B cell (primary cell): ENCODE measurements at regions not wholly inside any gene's neighbourhood (a gene's known extent, or its start where the extent isn't known, plus 50 kb on each side); places are given as distances from the start of the nearest gene placed in this dataset.

Source experiments
- ATAC-seq: fragments of 200-7000 bp; cut with Tn5 transposase; one replicate; pipeline ENCODE4 v1.10.0; 2021; ENCODE audit warnings: low read depth, mild to moderate bottlenecking, moderate number of reproducible peaks, moderate library complexity
- CTCF ChIA-PET: fragments of 350-600 bp; sonication (Branson Sonifier 250); formaldehyde crosslinking; loops from one replicate; lab custom pipeline; 2021; ENCODE audit warnings: antibody characterized with exemption, inconsistent platforms; lab: Charles Lee
- POLR2A ChIA-PET: fragments of 350-600 bp; sonication (Branson Sonifier 250); formaldehyde crosslinking; loops from one replicate; lab custom pipeline; 2021; ENCODE audit warnings: antibody characterized with exemption; lab: Charles Lee
- DNase-seq: peaks from one replicate; pipeline ENCODE4 v3.0.0; 2013
- H2AFZ ChIP-seq: 2 replicates; pipeline ENCODE4 v1.6.1; 2012; ENCODE audit warnings: mild to moderate bottlenecking, low read depth, low read length; ENCODE audit not compliant: insufficient read depth, poor library complexity, severe bottlenecking
- H3K27ac ChIP-seq, 2 donors: 1 replicate in 1 of 2; 2 replicates in 1 of 2; pipeline ENCODE4 v1.5.1; 2012 to 2013; ENCODE audit warnings: low read length in 2 of 2, mild to moderate bottlenecking in 2 of 2, moderate library complexity in 1 of 2
- H3K27me3 ChIP-seq, 4 experiments: fragments of 200-600 bp in 1 of 4; sonication (generic) in 1 of 4; replicated peaks in 1 of 4; 1 replicate in 2 of 4; 2 replicates in 2 of 4; pipeline versions ENCODE4 v1.6.1 to v1.7.0; 2013 to 2016; ENCODE audit warnings: low read length in 3 of 4, mild to moderate bottlenecking in 2 of 4, mixed read lengths in 1 of 4, moderate library complexity in 1 of 4; ENCODE audit not compliant: insufficient read depth in 4 of 4, control insufficient read depth in 3 of 4; ENCODE audit errors: control extremely low read depth in 1 of 4
- H3K36me3 ChIP-seq, 2 experiments: replicated peaks in 1 of 2; 1 replicate in 1 of 2; 2 replicates in 1 of 2; pipeline versions ENCODE4 v1.6.1 to v1.7.1; 2013; ENCODE audit warnings: low read length in 1 of 2; ENCODE audit not compliant: insufficient read depth in 2 of 2, control insufficient read depth in 1 of 2; ENCODE audit errors: control extremely low read depth in 1 of 2, extremely low read depth in 1 of 2
- H3K4me1 ChIP-seq, 2 donors: fragments of 200-600 bp in 1 of 2; sonication (generic) in 1 of 2; 1 replicate in 1 of 2; 2 replicates in 1 of 2; pipeline versions ENCODE4 v1.5.1 to v1.6.1; 2013 to 2017; ENCODE audit warnings: low read length in 2 of 2; ENCODE audit not compliant: control insufficient read depth in 2 of 2, insufficient read depth in 2 of 2
- H3K4me2 ChIP-seq: replicated peaks from 2 replicates; pipeline ENCODE3; 2012; ENCODE audit warnings: mild to moderate bottlenecking, low read depth, low read length; ENCODE audit not compliant: poor library complexity, severe bottlenecking
- H3K4me3 ChIP-seq, 5 experiments: fragments of 200-600 bp in 1 of 5; sonication (generic) in 1 of 5; 1 replicate in 3 of 5; 2 replicates in 2 of 5; pipeline versions ENCODE4 v1.5.1 to v1.7.0; 2011 to 2016; ENCODE audit warnings: low read length in 4 of 5, mild to moderate bottlenecking in 4 of 5, low read depth in 2 of 5, control low read depth in 1 of 5, moderate library complexity in 1 of 5; ENCODE audit not compliant: insufficient read depth in 1 of 5; ENCODE audit errors: control extremely low read depth in 1 of 5, extremely low read depth in 1 of 5
- H3K79me2 ChIP-seq: fragments of 200-600 bp; sonication (generic); one replicate; pipeline ENCODE4 v1.6.0; 2016; ENCODE audit warnings: low read length; ENCODE audit not compliant: control insufficient read depth, insufficient read depth
- H3K9ac ChIP-seq: fragments of 200-600 bp; sonication (generic); 2 replicates; pipeline ENCODE4 v1.6.1; 2017; ENCODE audit warnings: mild to moderate bottlenecking, low read length, moderate library complexity
- H3K9me3 ChIP-seq, 3 donors: one replicate each; pipeline versions ENCODE4 v1.6.1 to v1.7.1; 2013; ENCODE audit warnings: low read length in 2 of 3; ENCODE audit not compliant: control insufficient read depth in 2 of 3, insufficient read depth in 1 of 3; ENCODE audit errors: control extremely low read depth in 1 of 3
- H4K20me1 ChIP-seq: 2 replicates; pipeline ENCODE4 v1.6.0; 2012; ENCODE audit warnings: mild to moderate bottlenecking, low read length; ENCODE audit not compliant: insufficient read depth, control insufficient read depth, poor library complexity, severe bottlenecking
- H3K27ac Mint-ChIP-seq: one replicate; pipeline ENCODE4 v1.8.0; 2021; ENCODE audit warnings: mixed read lengths
- H3K27me3 Mint-ChIP-seq: one replicate; pipeline ENCODE4 v1.8.0; 2021; ENCODE audit warnings: mixed read lengths
- H3K4me1 Mint-ChIP-seq: one replicate; pipeline ENCODE4 v1.8.0; 2021; ENCODE audit warnings: mixed read lengths
- H3K4me3 Mint-ChIP-seq: one replicate; pipeline ENCODE4 v1.8.0; 2021; ENCODE audit warnings: mixed read lengths
- H3K9me3 Mint-ChIP-seq: one replicate; pipeline ENCODE4 v1.8.0; 2022; ENCODE audit warnings: mixed read lengths; ENCODE audit not compliant: insufficient read depth
- EZH2 ChIP-seq: IDR thresholded peaks from 2 replicates; pipeline ENCODE4 v1.6.1; 2012; ENCODE audit warnings: borderline replicate concordance, low read depth, mild to moderate bottlenecking, moderate library complexity, low read length; ENCODE audit not compliant: insufficient read depth, poor library complexity, severe bottlenecking
- WGBS: methylation state at CpG from one replicate; pipeline ENCODE4 v1.1.5; 2013; ENCODE audit warnings: missing lambda C conversion rate; ENCODE audit not compliant: insufficient coverage; 5-methylcytosine and 5-hydroxymethylcytosine counted together
- intact Hi-C: fragments of 100-400 bp; cut with micrococcal nuclease; formaldehyde crosslinking; loops from one replicate; pipeline ENCODE4 v1.10.0; 2022
- TF ChIP-seq, protein P1 (sequence below): fragments of 200-600 bp; IDR thresholded peaks from one replicate; pipeline ENCODE4 v1.8.0; 2022; ENCODE audit warnings: antibody characterized with exemption, mild to moderate bottlenecking

DNA sequence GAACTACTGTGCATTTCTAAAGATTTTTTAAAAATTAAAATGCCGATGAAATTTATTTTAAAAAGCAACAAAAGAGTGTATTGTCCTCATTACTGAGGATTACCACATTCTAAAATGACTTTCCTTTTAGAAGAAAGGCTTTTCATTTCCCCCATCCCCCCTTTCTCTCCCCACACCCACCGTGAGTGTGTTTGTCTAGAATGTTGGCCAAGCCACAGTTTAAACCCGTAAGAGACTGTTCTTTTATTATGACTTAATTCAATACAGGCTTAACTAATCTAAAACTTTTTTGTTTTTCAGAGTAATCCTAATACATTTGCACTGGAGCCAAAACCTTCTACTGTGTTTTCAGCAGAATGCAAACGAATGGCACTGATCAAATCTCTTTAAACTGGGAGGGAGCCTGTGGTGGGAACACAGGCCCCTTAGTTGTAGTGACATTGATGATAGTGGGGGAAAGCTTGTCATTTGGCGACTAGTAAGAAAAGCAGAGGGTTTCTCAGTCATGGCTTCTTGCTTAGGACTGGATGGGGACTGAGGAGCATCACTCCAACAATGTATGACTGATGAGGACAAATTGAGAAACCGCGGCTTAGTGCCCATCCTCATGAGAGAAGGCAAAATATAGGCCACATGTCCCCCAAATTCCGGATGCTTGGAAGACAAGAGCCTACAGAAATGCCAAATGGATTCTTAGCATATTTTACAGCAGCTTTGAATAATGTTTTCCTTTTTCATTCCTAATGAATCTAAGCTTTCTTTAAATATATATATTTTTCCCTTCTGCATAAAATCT, 154.0 kb upstream of the SMIM21 start:
- H3K9me3 Mint-ChIP-seq: no peaks in the 10 kb centered on the region

DNA sequence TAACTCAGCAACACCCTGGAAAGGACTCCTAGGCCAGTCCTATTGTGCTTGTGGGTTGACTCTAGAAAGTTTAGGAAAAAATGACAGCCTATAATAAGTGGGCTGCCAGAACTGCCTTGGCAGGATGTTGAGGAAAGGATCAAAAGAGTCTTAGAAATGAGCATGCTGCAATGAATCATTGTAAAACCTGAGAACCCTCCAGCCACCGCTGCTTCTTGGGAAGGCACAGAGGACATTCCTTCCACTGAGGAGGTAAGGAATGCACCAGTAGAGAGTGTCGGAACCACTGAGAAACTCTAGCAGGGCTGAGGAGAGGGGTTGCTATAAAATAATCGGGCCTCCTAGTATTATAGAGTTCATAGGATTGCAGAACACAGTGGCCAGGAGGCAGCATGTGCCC, 146.7 kb upstream of the SMIM21 start:
- 82% methylated on average over 2 of the region's 3 CpGs for WGBS
- Histone ChIP-seq H3K79me2 (no peaks in the 10 kb centered on the region), H3K27me3 (no peaks in the 10 kb centered on the region), H3K4me3 (no peak overlapping the region), H2AFZ (no peak overlapping the region), H3K4me2 (no peak overlapping the region), H3K9ac (no peak overlapping the region), H3K9me3 (peaks cover 0 to 3% (median 0%) of the 10 kb centered on the region in 3 donors), H4K20me1 (no peaks in the 10 kb centered on the region), H3K4me1 (no peaks in the 10 kb centered on the region), H3K36me3 (no peaks in the 10 kb centered on the region), H3K27ac (no peak overlapping the region)
- no peak for TF ChIP-seq EZH2
- TF ChIP-seq, protein P1, sequence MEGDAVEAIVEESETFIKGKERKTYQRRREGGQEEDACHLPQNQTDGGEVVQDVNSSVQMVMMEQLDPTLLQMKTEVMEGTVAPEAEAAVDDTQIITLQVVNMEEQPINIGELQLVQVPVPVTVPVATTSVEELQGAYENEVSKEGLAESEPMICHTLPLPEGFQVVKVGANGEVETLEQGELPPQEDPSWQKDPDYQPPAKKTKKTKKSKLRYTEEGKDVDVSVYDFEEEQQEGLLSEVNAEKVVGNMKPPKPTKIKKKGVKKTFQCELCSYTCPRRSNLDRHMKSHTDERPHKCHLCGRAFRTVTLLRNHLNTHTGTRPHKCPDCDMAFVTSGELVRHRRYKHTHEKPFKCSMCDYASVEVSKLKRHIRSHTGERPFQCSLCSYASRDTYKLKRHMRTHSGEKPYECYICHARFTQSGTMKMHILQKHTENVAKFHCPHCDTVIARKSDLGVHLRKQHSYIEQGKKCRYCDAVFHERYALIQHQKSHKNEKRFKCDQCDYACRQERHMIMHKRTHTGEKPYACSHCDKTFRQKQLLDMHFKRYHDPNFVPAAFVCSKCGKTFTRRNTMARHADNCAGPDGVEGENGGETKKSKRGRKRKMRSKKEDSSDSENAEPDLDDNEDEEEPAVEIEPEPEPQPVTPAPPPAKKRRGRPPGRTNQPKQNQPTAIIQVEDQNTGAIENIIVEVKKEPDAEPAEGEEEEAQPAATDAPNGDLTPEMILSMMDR: no peak
- H3K27me3 Mint-ChIP-seq: no peaks in the 10 kb centered on the region
- POLR2A ChIA-PET: no interaction called here
- peaks cover 3% of the 10 kb centered on the region for H3K9me3 Mint-ChIP-seq
- H3K4me1 Mint-ChIP-seq: no peaks in the 10 kb centered on the region
- CTCF ChIA-PET: no interaction called here
- intact Hi-C loops: no loop called here
- no peak for ATAC-seq
- DNase-seq: no peak
- H3K4me3 Mint-ChIP-seq: no peak overlapping the region
- no peak overlapping the region for H3K27ac Mint-ChIP-seq

More for the DNA sequence above, 154.0 kb upstream of the SMIM21 start:
- Histone ChIP-seq H3K4me2 (no peak overlapping the region), H3K4me1 (no peaks in the 10 kb centered on the region), H3K4me3 (no peak overlapping the region), H4K20me1 (no peaks in the 10 kb centered on the region), H3K9ac (no peak overlapping the region), H3K79me2 (no peaks in the 10 kb centered on the region), H3K27me3 (no peaks in the 10 kb centered on the region), H3K9me3 (no peaks in the 10 kb centered on the region), H3K36me3 (no peaks in the 10 kb centered on the region), H3K27ac (no peak overlapping the region), H2AFZ (no peak overlapping the region)
- WGBS: 74% methylated on average over 3 of the region's 8 CpGs
- ChIA-PET POLR2A (no interaction called here), CTCF (no interaction called here)
- DNase-seq (no peak), ATAC-seq (no peak)
- TF ChIP-seq, protein P1: no peak
- no peak for TF ChIP-seq EZH2
- Mint-ChIP-seq H3K4me3 (no peak overlapping the region), H3K4me1 (no peaks in the 10 kb centered on the region), H3K27me3 (no peaks in the 10 kb centered on the region), H3K27ac (no peak overlapping the region)
- intact Hi-C loops: no loop called here
